NB4 (cell line): ENCODE measurements at regions not wholly inside any gene's neighbourhood (a gene's known extent, or its start where the extent isn't known, plus 50 kb on each side); places are given as distances from the start of the nearest gene placed in this dataset.

Experiments used
- POLR2A ChIP-seq: IDR thresholded peaks from 2 replicates; pipeline ENCODE4 v1.6.1; 2011; ENCODE audit warnings: mild to moderate bottlenecking; ENCODE audit not compliant: insufficient read length; ENCODE audit errors: extremely low read depth
- TF ChIP-seq, protein P1 (sequence below): IDR thresholded peaks from one replicate; pipeline ENCODE4 v1.5.1; 2012; ENCODE audit warnings: low read depth, low read length

DNA sequence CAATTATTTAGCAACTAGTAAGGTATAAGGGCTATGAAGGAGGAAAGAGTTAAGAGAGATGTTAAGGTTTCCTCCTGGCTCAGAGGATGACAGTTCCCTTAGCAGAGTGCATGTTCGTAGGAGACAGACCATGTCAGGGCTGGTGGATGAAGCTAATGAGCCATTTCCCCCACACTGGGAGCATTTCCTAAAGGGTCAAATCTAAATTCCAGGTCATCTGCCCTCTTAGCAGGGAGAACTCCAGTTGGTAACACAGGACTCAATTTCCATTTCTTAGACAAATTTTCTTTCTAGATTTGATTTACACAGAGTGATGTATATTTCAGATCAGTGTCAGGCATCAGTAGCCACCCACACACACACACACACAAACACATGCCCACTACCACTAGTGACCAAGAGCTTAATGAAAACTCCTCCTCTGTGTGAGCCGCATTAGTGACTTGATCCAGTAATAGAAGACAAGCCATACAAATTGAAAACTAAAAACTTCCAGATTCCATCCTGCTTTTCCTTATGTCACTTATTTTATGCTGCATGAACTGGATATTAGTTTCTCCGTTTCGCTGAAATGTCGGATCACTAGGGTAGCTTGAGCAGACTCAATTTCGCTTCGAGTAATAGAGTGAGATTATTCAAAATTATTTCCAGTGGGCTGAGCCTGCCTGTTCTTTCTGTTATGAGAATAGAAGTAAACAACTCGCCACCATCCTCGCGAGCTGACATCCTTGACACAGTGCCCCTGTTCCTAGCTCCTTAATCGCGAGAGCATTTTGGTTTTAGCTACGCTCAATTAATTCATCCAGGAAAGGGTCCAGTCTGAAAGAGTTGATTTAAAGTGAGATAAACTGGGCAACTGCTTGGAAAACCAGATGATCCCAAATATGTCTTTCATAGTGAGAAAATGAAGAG is 582.6 kb downstream of the SOX6 start:
- no peak for TF ChIP-seq POLR2A
- TF ChIP-seq, protein P1, sequence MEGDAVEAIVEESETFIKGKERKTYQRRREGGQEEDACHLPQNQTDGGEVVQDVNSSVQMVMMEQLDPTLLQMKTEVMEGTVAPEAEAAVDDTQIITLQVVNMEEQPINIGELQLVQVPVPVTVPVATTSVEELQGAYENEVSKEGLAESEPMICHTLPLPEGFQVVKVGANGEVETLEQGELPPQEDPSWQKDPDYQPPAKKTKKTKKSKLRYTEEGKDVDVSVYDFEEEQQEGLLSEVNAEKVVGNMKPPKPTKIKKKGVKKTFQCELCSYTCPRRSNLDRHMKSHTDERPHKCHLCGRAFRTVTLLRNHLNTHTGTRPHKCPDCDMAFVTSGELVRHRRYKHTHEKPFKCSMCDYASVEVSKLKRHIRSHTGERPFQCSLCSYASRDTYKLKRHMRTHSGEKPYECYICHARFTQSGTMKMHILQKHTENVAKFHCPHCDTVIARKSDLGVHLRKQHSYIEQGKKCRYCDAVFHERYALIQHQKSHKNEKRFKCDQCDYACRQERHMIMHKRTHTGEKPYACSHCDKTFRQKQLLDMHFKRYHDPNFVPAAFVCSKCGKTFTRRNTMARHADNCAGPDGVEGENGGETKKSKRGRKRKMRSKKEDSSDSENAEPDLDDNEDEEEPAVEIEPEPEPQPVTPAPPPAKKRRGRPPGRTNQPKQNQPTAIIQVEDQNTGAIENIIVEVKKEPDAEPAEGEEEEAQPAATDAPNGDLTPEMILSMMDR, result no peak
